Testis (tissue), 2 donors: ENCODE measurements at regions not wholly inside any gene's neighbourhood (a gene's known extent, or its start where the extent isn't known, plus 50 kb on each side); places are given as distances from the start of the nearest gene placed in this dataset.

Experiments used
- DNase-seq: peaks from one replicate; pipeline ENCODE4 v3.0.0-alpha.2; 2019
- H3K27ac ChIP-seq, 2 donors: fragments of 200-600 bp; sonication (generic); one replicate each; pipeline ENCODE4 v1.5.1; 2019
- H3K27me3 ChIP-seq: fragments of 200-600 bp; sonication (generic); one replicate; pipeline ENCODE4 v1.5.1; 2019
- H3K36me3 ChIP-seq: fragments of 200-600 bp; sonication (generic); one replicate; pipeline ENCODE4 v1.5.1; 2017; ENCODE audit warnings: low read depth; ENCODE audit errors: missing control alignments
- H3K4me1 ChIP-seq: fragments of 200-600 bp; sonication (generic); one replicate; pipeline ENCODE4 v1.5.1; 2019
- H3K4me3 ChIP-seq, 2 donors: fragments of 200-600 bp; sonication (generic); one replicate each; pipeline ENCODE4 v1.5.1; 2017 to 2019
- H3K9me3 ChIP-seq: fragments of 200-600 bp; sonication (generic); one replicate; pipeline ENCODE4 v1.5.1; 2017
- POLR2A ChIP-seq: fragments of 450-650 bp; IDR thresholded peaks from one replicate; pipeline ENCODE4 v1.6.1; 2017; ENCODE audit warnings: antibody characterized with exemption, mild to moderate bottlenecking, moderate library complexity
- WGBS, 2 donors: methylation state at CpG; one replicate each; pipeline ENCODE4 v1.1.5; 2018; 5-methylcytosine and 5-hydroxymethylcytosine counted together
- intact Hi-C: fragments of 100-400 bp; cut with DNase I; formaldehyde crosslinking; loops from one replicate; pipeline ENCODE4 v1.15.1; 2023; ENCODE audit warnings: low total_unique reads
- TF ChIP-seq, protein P1 (sequence below), 3 experiments: fragments of 450-650 bp in 2 of 3; fragments of 200-600 bp in 1 of 3; sonication (generic) in 1 of 3; IDR thresholded peaks; one replicate each; pipeline ENCODE4 v1.5.1; 2016 to 2019; ENCODE audit warnings: antibody characterized with exemption in 3 of 3, mild to moderate bottlenecking in 2 of 3, moderate library complexity in 1 of 3

DNA sequence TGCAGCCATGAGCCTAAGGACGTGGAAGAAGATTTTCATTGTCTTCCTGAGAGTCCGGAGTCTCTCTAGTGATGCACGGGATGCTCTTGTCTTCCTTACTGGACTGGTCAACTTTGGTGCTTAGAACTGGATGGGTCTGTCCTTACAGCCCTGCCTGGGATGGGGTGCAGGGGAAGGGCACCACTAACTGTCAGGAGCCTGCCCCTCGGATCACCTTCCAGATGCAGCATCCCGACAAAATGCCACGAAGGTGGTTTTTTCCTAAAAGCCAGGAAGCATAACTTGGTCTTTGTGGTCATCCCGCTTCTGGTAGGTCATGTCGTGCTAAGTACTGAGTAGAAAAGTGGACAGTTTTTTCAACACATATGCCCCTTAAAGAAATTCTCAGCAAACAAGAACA lies 207.4 kb upstream of the TWIST2 start:
- Histone ChIP-seq H3K4me1 (no peaks in the 10 kb centered on the region), H3K4me3 (no peak overlapping the region), H3K9me3 (no peaks in the 10 kb centered on the region), H3K27me3 (no peaks in the 10 kb centered on the region), H3K27ac (no peak overlapping the region), H3K36me3 (no peaks in the 10 kb centered on the region)
- intact Hi-C loops: no loop called here
- DNase-seq: no peak
- TF ChIP-seq, protein P1, sequence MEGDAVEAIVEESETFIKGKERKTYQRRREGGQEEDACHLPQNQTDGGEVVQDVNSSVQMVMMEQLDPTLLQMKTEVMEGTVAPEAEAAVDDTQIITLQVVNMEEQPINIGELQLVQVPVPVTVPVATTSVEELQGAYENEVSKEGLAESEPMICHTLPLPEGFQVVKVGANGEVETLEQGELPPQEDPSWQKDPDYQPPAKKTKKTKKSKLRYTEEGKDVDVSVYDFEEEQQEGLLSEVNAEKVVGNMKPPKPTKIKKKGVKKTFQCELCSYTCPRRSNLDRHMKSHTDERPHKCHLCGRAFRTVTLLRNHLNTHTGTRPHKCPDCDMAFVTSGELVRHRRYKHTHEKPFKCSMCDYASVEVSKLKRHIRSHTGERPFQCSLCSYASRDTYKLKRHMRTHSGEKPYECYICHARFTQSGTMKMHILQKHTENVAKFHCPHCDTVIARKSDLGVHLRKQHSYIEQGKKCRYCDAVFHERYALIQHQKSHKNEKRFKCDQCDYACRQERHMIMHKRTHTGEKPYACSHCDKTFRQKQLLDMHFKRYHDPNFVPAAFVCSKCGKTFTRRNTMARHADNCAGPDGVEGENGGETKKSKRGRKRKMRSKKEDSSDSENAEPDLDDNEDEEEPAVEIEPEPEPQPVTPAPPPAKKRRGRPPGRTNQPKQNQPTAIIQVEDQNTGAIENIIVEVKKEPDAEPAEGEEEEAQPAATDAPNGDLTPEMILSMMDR (IDR thresholded peaks at IDR 0.05): no peak
- TF ChIP-seq POLR2A: no peak
- 60 to 76% methylated on average over 8 of the region's 8 CpGs for WGBS, 2 donors

DNA sequence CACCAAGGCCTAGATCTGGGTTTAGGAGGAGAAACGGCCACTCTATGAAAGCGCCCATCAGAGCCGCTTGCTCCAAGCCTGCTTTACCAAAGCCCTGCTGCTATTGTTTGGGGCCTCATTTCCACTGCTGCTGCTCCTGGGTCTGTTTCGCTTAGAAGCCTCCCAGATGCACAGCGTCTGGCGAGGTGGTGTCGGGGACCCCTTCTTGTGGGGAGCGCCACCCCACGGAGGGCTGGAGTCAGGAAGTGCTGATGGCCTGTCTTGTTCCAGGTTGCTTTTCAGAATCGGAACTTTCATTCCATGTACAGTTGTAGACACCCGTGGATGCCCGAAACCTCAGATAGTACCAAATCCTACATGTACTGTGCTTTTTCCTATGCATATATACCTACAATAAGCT lies 204.9 kb upstream of the TWIST2 start:
- no peaks in the 10 kb centered on the region for H3K4me1 ChIP-seq
- intact Hi-C loops: no loop called here
- no peak overlapping the region for H3K4me3 ChIP-seq
- H3K27ac ChIP-seq: no peak overlapping the region
- WGBS, 2 donors: 87 to 96% methylated on average over 8 to 12 of the region's 12 CpGs
- TF ChIP-seq, protein P1 (IDR thresholded peaks at IDR 0.05): no peak
- no peak for TF ChIP-seq POLR2A
- H3K36me3 ChIP-seq: no peaks in the 10 kb centered on the region
- no peaks in the 10 kb centered on the region for H3K9me3 ChIP-seq
- no peak for DNase-seq
- no peaks in the 10 kb centered on the region for H3K27me3 ChIP-seq

DNA sequence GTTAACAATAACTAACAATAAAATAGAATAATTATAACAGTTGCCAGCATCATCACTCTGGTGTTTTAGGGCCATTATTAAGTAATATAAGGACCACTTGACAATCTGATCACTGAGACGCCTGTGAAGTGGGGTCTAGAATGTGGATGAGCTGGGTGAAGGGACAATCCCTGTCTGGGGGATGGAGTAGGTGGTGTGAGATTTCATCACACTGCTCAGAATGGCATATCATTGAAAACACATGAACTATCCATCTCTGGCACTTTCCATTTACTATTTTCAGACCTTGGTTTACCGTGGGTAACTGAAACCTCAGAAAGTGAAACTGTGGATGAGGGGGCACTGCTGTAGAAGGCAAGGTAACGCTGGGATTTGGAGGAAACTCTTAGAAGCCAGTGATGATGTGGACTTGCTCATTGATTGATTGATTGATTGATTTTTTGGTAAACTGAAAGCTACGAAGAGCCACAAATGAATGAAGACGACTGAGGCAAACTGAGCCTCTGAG lies 204.4 kb upstream of the TWIST2 start:
- no peak overlapping the region for H3K27ac ChIP-seq
- TF ChIP-seq POLR2A: no peak
- TF ChIP-seq, protein P1 (IDR thresholded peaks at IDR 0.05): no peak
- DNase-seq: no peak
- no peaks in the 10 kb centered on the region for H3K4me1 ChIP-seq
- H3K9me3 ChIP-seq: no peaks in the 10 kb centered on the region
- intact Hi-C loops: no loop called here
- no peaks in the 10 kb centered on the region for H3K36me3 ChIP-seq
- no peaks in the 10 kb centered on the region for H3K27me3 ChIP-seq
- no peak overlapping the region for H3K4me3 ChIP-seq
- 94 to 95% methylated on average over 5 of the region's 5 CpGs for WGBS, 2 donors

DNA sequence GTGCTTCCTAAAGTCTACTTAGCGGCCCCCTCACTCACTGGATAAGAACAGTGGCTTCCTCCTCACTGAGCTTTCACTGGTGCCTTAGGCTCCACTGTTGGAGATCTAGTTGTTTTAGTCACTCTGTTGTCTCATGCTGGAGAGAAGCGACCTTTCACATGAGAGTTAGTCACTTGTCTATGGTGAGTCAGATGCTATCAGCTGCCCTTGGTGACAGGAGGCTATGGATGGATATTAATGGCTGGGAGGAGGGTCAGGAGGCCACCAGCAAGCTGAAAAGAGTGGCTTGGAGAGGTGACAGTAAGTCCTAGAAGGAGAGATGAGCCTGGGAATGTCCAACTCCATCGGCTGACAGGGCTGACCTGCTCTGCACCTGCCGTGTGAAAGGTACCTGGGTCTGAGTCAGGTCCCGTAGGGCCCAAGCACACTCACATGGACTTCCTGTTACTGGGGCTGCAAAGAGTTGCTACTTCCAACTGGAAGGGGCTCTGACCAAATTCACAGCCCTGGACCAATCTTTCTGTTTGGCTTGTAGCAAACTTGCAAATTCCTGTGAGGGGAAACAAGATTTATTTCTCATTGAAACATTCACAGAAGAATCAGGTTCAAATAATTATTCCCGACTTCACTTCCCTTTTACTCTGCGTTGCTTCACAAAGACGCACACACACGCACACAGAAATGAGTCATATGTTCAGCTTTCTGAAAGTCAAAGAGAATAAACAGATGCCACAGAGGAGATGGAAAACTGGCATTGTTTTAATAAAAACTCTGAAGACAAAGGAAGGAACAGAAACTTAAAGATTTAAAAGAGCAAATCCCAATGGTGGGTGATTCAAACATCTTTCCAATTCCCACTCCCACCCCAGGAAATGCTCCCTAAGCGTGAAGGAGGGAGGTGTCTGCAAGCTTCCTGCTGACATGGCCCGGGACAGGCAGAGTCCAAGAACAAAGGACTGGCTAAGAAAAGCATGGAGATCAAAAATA lies 203.5 kb upstream of the TWIST2 start:
- TF ChIP-seq POLR2A: no peak
- TF ChIP-seq, protein P1 (IDR thresholded peaks at IDR 0.05): no peak
- WGBS, 2 donors: 75 to 84% methylated on average over 11 of the region's 11 CpGs
- H3K36me3 ChIP-seq: no peaks in the 10 kb centered on the region
- DNase-seq: no peak
- no peak overlapping the region for H3K27ac ChIP-seq
- H3K27me3 ChIP-seq: no peaks in the 10 kb centered on the region
- H3K9me3 ChIP-seq: no peaks in the 10 kb centered on the region
- no peak overlapping the region for H3K4me3 ChIP-seq
- no peaks in the 10 kb centered on the region for H3K4me1 ChIP-seq
- intact Hi-C loops: no loop called here
